ENCODE measurements at regions not wholly inside any gene's neighbourhood (a gene's known extent, or its start where the extent isn't known, plus 50 kb on each side); places are given as distances from the start of the nearest gene placed in this dataset.

GRCh38 chr3:22777834-22778233 is 425.3 kb upstream of the UBE2E2 start:
- Histone ChIP-seq H3K79me1 (ENCODE audit: insufficient read depth, low read depth, low read length, poor library complexity, severe bottlenecking) (no peaks in the 10 kb centered on the region), H3K9ac (ENCODE audit: extremely low read depth, insufficient read length, low read length) (no peak overlapping the region), H3K4me1 (ENCODE audit: insufficient read depth, low read length) (no peaks in the 10 kb centered on the region), H2AK5ac (ENCODE audit: insufficient read length, low read length) (no peak overlapping the region), H3K18ac (ENCODE audit: insufficient read length, low read depth, low read length) (no peak overlapping the region), H2AFZ (ENCODE audit: low read length) (no peak overlapping the region), H4K20me1 (ENCODE audit: control insufficient read depth, insufficient read depth, insufficient read length) (no peaks in the 10 kb centered on the region), H2BK15ac (ENCODE audit: low read depth, low read length) (no peak overlapping the region), H3K23ac (ENCODE audit: insufficient read length, low read depth, low read length) (no peak overlapping the region), H2BK5ac (ENCODE audit: insufficient read length, low read length) (no peak overlapping the region), H3K56ac (ENCODE audit: insufficient read length, low read depth, low read length) (no peak overlapping the region), H3K4ac (ENCODE audit: low read depth, low read length) (no peak overlapping the region), H3K14ac (ENCODE audit: insufficient read depth, low read length) (no peak overlapping the region), H3K23me2 (ENCODE audit: insufficient read length, low read depth, low read length, poor library complexity, severe bottlenecking) (no peaks in the 10 kb centered on the region), H3T11ph (ENCODE audit: low read length) (no peak overlapping the region), H3K4me2 (ENCODE audit: insufficient read depth, insufficient read length, low read length) (no peak overlapping the region), H4K91ac (ENCODE audit: insufficient read length, low read depth, low read length) (no peak overlapping the region), H2BK20ac (ENCODE audit: low read depth, low read length, poor library complexity, severe bottlenecking) (no peak overlapping the region), H4K8ac (replicated peaks; ENCODE audit: insufficient read length, low read depth, low read length) (no peak overlapping the region), H2BK120ac (ENCODE audit: low read depth, low read length, poor library complexity, severe bottlenecking) (no peak overlapping the region), H4K5ac (ENCODE audit: insufficient read length, low read depth, low read length) (no peak overlapping the region), H2BK12ac (ENCODE audit: insufficient read length, low read depth, low read length) (no peak overlapping the region), H3K27ac (ENCODE audit: insufficient read length, low read depth, low read length) (no peak overlapping the region), H3K79me2 (ENCODE audit: insufficient read depth, low read length) (no peaks in the 10 kb centered on the region; the same call in 1 of the 2 replicates), H3K27me3 (ENCODE audit: insufficient read depth, low read length) (no peaks in the 10 kb centered on the region), H3K9me3 (ENCODE audit: control insufficient read depth, low read depth, low read length) (no peaks in the 10 kb centered on the region)
- Mint-ChIP-seq H3K4me1 (no peaks in the 10 kb centered on the region), H3K27ac (no peak overlapping the region), H3K9me3 (peaks cover under 1 to 3% of the 10 kb centered on the region in 2 experiments; a peak in 2 of 5 replicates), H3K4me3 (no peak overlapping the region), H3K27me3 (ENCODE audit: low read depth) (no peaks in the 10 kb centered on the region), H3K36me3 (ENCODE audit: insufficient read depth in 1 of 3, low read depth in 3 of 3) (0 out of 7 replicates have a peak, but pooled peaks cover 0 to 6% (median 0%) of the 10 kb centered on the region in 3 experiments)
- no peak for TF ChIP-seq CTCF (conservative IDR thresholded peaks at IDR 0.05)
- WGBS (ENCODE audit: extremely low coverage, insufficient read length, low lambda C conversion rate), result no CpG with 5 or more reads among the region's 1 CpG
- DNase-seq, result no peak
